ENCODE measurements at regions not wholly inside any gene's neighbourhood (a gene's known extent, or its start where the extent isn't known, plus 50 kb on each side); places are given as distances from the start of the nearest gene placed in this dataset.

DNA sequence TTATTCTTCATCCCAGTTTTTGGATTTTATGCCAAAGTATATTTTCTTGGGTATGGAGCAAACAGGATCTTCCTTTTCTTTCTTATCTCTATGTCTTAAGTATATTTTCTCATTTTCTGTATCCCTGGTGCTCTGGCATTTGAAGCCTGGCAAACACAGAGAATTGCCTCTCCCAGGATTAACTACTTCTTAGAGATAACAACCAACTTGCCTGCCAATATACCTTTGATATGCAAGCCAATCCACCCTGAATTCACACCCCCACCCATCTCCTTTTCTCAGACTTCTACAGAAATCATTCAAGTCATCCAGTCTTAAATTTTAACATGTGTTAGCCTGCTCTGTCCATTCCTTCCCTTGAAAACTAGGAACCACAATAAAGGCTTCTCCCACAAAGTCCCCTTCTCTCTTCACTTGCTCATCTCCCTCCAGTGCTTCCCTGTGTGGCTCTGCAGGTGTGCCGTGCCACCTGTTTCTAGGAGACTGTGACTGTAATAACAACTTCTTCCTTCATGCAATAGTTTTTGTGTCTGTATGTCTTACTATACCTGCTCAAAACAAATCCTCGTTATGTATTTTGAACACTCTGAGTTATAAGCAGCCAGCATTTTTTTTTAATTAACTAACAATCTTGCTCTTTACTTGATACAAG lies 649.7 kb upstream of the RIOK2 start:
- no peak overlapping the region for H3K27ac ChIP-seq

DNA sequence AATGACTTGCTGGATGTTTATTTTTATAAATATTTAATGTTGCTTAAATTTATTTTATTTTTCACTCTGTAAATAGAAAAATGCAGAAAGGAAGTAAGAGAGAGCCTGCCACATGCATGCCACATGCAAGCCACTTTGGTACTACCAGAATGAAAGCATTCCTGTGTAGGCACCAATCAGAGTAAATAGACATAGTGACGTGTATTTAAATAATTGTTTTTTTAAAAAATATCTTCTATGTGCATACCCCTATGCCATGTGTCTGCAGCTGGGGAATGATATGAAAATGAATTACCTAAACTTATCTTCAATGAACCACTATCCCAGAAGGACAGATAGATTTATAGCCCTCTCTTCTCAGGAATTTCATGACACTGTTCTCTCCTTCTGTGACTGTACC lies 651.5 kb upstream of the RIOK2 start:
- TF ChIP-seq, protein P1, sequence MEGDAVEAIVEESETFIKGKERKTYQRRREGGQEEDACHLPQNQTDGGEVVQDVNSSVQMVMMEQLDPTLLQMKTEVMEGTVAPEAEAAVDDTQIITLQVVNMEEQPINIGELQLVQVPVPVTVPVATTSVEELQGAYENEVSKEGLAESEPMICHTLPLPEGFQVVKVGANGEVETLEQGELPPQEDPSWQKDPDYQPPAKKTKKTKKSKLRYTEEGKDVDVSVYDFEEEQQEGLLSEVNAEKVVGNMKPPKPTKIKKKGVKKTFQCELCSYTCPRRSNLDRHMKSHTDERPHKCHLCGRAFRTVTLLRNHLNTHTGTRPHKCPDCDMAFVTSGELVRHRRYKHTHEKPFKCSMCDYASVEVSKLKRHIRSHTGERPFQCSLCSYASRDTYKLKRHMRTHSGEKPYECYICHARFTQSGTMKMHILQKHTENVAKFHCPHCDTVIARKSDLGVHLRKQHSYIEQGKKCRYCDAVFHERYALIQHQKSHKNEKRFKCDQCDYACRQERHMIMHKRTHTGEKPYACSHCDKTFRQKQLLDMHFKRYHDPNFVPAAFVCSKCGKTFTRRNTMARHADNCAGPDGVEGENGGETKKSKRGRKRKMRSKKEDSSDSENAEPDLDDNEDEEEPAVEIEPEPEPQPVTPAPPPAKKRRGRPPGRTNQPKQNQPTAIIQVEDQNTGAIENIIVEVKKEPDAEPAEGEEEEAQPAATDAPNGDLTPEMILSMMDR (conservative IDR thresholded peaks at IDR 0.05): no peak
- no peak for TF ChIP-seq ZFX (IDR thresholded peaks at IDR 0.05)
- no peak overlapping the region for H3K27ac ChIP-seq

More for the DNA sequence above, 649.7 kb upstream of the RIOK2 start:
- TF ChIP-seq, protein P1 (conservative IDR thresholded peaks at IDR 0.05): no peak
- TF ChIP-seq ZFX (IDR thresholded peaks at IDR 0.05): no peak

DNA sequence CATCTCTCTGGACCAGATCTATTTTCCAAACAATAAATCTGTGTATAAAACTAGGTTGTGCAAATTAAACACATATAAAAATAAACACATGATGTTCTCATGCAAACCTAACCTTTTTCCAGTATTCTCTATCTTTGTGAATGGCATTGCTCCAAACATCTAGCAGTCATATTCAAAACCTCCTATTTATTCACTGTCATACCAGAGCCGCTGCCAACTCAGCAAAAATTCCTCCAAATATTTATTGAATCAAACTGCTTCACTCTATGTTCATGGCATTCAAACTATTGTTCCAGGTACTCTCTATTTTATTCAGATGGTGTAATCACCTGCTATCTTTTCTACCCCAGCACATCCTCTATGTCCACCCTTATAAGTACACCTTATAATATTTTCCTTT lies 652.1 kb upstream of the RIOK2 start:
- no peak for TF ChIP-seq ZFX (IDR thresholded peaks at IDR 0.05)
- TF ChIP-seq, protein P1 (conservative IDR thresholded peaks at IDR 0.05): no peak
- H3K27ac ChIP-seq: no peak overlapping the region

DNA sequence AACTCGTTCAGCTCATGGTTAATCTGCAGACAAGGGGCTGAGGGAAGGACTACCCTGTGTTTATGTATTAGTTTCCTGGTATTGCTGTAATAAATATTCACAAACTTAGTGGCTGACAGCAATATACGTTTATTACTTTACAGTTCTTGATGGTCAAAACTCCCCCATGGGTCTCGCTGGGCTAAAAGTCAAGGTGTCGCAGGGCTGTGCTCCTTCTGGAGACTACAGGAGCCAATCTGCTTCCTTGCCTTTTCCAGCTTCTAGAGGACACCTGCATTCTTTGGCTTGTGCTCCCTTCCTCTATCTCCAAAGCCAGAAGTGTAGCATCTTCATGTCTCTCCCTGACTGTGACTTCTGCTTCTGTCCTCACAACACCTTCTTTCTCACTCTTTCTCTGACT lies 653.8 kb upstream of the RIOK2 start:
- H3K27ac ChIP-seq: no peak overlapping the region
- TF ChIP-seq, protein P1 (conservative IDR thresholded peaks at IDR 0.05): no peak
- no peak for TF ChIP-seq ZFX (IDR thresholded peaks at IDR 0.05)

DNA sequence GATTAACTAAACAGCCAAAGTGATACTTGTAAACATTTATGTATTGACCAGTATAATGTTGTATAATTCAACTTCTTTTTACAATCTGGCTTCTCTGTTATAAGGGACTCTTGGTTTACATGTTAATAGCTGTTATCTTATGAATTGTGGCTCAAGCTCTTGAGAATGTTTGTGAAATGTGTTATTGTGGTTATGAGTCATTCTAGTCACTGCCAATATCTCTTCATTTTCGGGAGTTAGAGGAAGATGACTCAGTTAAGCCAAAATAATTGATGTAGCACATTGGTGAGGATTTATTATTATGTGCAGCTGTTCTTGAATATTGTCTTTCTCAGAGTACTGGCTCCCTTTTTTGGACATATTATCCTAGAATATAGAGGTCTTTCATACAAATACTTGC lies 655.2 kb upstream of the RIOK2 start:
- no peak for TF ChIP-seq ZFX (IDR thresholded peaks at IDR 0.05)
- TF ChIP-seq, protein P1 (conservative IDR thresholded peaks at IDR 0.05): no peak
- H3K27ac ChIP-seq: no peak overlapping the region

DNA sequence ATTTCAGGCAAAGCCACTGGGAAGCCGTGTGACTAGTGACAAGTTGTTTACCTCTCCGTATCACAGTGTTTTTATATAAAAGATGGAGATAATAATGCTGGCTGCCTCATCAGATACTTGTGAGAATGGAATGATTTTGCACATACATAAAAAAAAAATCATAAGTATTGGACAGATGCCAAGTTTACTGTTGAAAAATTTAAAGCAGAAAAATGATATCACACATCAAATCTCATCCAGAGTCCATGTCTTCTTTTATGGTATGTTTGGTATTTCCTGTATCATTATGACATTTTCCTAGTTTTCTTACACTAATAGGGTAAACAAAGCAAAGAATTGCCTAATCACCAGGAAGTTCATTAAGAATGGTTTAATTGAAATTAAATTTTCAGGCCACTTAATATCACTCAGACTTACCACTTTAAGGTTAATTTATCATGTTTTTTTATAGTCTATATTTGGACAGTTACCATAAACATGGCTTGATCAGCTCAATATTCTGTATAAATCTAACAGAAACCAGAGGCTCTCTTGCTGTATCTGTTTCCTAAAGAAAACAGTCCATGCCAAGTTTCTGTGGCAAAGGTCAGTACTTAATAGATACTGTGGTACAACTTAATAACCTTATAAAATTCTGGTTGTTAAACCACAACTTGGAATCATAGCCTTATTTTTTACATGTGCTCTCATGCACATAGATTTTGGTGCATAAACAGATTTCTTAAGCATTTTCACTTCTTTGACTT lies 656.5 kb upstream of the RIOK2 start:
- no peak overlapping the region for H3K27ac ChIP-seq
- TF ChIP-seq, protein P1 (conservative IDR thresholded peaks at IDR 0.05): no peak
- no peak for TF ChIP-seq ZFX (IDR thresholded peaks at IDR 0.05)

DNA sequence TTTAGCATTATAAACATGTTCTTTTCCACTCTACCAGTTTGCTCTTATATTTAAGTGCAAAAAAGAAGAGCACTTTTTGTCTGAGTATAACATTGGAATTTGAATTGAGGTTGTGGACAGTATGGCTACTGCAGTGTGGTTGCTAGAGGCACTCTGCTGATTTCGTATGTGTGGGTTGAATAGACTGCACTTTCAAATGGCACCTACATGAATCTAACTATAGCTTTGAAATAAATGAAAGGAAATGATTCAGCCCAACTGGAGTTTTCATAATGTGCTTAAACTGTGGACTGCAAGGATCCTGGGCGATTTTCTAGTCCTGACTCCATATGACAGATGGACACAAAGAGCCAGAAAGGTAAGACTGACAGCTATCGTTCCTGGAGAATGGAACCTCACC lies 657.6 kb upstream of the RIOK2 start:
- TF ChIP-seq ZFX (IDR thresholded peaks at IDR 0.05): no peak
- TF ChIP-seq, protein P1 (conservative IDR thresholded peaks at IDR 0.05): no peak
- H3K27ac ChIP-seq: no peak overlapping the region

Data from C4-2B (cell line).